ENCODE measurements at regions not wholly inside any gene's neighbourhood (a gene's known extent, or its start where the extent isn't known, plus 50 kb on each side); places are given as distances from the start of the nearest gene placed in this dataset.

GRCh38 chr12:98048326-98048725 is 467.1 kb upstream of the TMPO start:
- H3K27me3 ChIP-seq (ENCODE audit: insufficient read depth, low read length), result no peaks in the 10 kb centered on the region
- no peak overlapping the region for H3K4me3 ChIP-seq (ENCODE audit: low read depth, low read length)
- H3K79me2 ChIP-seq (ENCODE audit: control insufficient read depth, insufficient read depth, low read length, unreplicated experiment), result no peaks in the 10 kb centered on the region
- H3K36me3 ChIP-seq (ENCODE audit: insufficient read depth, low read length), result no peaks in the 10 kb centered on the region
- H3K4me1 ChIP-seq (ENCODE audit: control insufficient read depth, insufficient read depth, low read length, unreplicated experiment), result no peaks in the 10 kb centered on the region
- no peak overlapping the region for H2AFZ ChIP-seq (ENCODE audit: low read length, unreplicated experiment)
- no peak overlapping the region for H3K27ac ChIP-seq (ENCODE audit: low read depth, low read length)

GRCh38 chr12:98053202-98053601 is 462.2 kb upstream of the TMPO start:
- Histone ChIP-seq H3K27ac (ENCODE audit: low read depth, low read length) (no peak overlapping the region), H3K79me2 (ENCODE audit: control insufficient read depth, insufficient read depth, low read length, unreplicated experiment) (no peaks in the 10 kb centered on the region), H3K4me1 (ENCODE audit: control insufficient read depth, insufficient read depth, low read length, unreplicated experiment) (no peaks in the 10 kb centered on the region), H3K4me3 (ENCODE audit: low read depth, low read length) (no peak overlapping the region), H3K27me3 (ENCODE audit: insufficient read depth, low read length) (no peaks in the 10 kb centered on the region), H3K36me3 (ENCODE audit: insufficient read depth, low read length) (no peaks in the 10 kb centered on the region), H2AFZ (ENCODE audit: low read length, unreplicated experiment) (no peak overlapping the region)

DNA sequence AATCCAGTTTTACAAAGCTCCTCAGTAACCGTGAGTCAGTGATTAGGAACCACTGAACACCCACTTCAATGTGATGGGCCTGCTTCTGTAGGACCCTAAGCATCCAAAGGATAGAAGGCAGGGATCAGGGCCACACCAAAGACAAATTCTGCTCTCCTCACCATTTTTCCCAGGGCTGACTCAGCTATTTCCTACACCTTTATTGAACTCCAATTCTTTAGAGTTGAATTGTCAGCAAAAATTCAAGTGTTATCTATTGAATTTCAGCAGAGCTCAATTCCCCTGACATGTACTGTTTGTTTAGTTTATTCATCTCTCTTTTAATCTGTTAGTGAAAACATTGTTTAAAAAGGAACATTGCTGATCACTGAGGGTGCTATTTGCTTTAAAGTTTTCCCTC is 457.7 kb upstream of the TMPO start:
- no peak overlapping the region for H3K4me3 ChIP-seq (ENCODE audit: low read depth, low read length)
- no peak overlapping the region for H2AFZ ChIP-seq (ENCODE audit: low read length, unreplicated experiment)
- no peak overlapping the region for H3K27ac ChIP-seq (ENCODE audit: low read depth, low read length)
- H3K4me1 ChIP-seq (ENCODE audit: control insufficient read depth, insufficient read depth, low read length, unreplicated experiment), result no peaks in the 10 kb centered on the region
- no peaks in the 10 kb centered on the region for H3K36me3 ChIP-seq (ENCODE audit: insufficient read depth, low read length)
- H3K27me3 ChIP-seq (ENCODE audit: insufficient read depth, low read length), result no peaks in the 10 kb centered on the region
- H3K79me2 ChIP-seq (ENCODE audit: control insufficient read depth, insufficient read depth, low read length, unreplicated experiment), result no peaks in the 10 kb centered on the region

DNA sequence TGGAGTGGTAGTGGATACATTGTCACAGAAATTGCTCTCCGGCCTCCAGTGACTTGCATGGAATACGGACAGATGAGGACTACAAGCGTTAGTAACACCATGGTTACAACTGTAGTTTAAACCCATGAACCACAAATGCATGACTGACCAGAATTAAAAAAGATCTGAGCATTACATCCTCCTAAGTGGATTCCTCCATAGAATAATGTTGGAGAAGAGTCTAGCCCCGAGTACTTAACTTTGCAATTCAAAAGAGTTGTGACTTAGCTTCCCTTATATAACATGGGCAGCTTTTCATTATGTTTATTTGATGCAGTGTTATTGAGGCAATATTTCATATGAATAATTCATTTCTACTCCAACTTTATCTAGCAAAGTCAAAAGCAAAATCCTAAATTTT is 457.2 kb upstream of the TMPO start:
- H3K4me1 ChIP-seq (ENCODE audit: control insufficient read depth, insufficient read depth, low read length, unreplicated experiment), result no peaks in the 10 kb centered on the region
- H2AFZ ChIP-seq (ENCODE audit: low read length, unreplicated experiment), result no peak overlapping the region
- no peaks in the 10 kb centered on the region for H3K27me3 ChIP-seq (ENCODE audit: insufficient read depth, low read length)
- no peaks in the 10 kb centered on the region for H3K36me3 ChIP-seq (ENCODE audit: insufficient read depth, low read length)
- H3K27ac ChIP-seq (ENCODE audit: low read depth, low read length), result no peak overlapping the region
- no peaks in the 10 kb centered on the region for H3K79me2 ChIP-seq (ENCODE audit: control insufficient read depth, insufficient read depth, low read length, unreplicated experiment)
- no peak overlapping the region for H3K4me3 ChIP-seq (ENCODE audit: low read depth, low read length)

DNA sequence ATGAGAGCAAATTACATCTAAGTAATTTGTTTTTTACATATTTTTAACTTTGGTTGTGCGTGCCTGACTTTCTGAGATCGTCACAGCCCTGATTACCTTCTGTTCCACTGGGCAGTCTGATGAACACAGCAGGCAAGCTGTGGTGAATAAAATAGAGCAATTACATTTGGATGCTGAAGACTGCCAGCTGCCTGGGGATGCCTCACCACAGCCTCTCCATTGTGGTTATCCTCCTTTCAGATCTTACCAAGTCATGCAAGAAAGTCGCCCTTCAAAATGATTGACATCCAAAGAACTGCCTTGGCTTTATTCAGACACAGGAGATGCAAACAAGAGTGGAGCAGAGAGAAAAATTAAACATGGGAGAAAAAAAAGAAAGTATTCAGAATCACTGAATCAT is 456.6 kb upstream of the TMPO start:
- Histone ChIP-seq H3K36me3 (ENCODE audit: insufficient read depth, low read length) (no peaks in the 10 kb centered on the region), H3K79me2 (ENCODE audit: control insufficient read depth, insufficient read depth, low read length, unreplicated experiment) (no peaks in the 10 kb centered on the region), H3K4me3 (ENCODE audit: low read depth, low read length) (no peak overlapping the region), H3K27me3 (ENCODE audit: insufficient read depth, low read length) (no peaks in the 10 kb centered on the region), H2AFZ (ENCODE audit: low read length, unreplicated experiment) (no peak overlapping the region), H3K4me1 (ENCODE audit: control insufficient read depth, insufficient read depth, low read length, unreplicated experiment) (no peaks in the 10 kb centered on the region), H3K27ac (ENCODE audit: low read depth, low read length) (no peak overlapping the region)

GRCh38 chr12:98059659-98060343 is 455.6 kb upstream of the TMPO start:
- H3K4me1 ChIP-seq (ENCODE audit: control insufficient read depth, insufficient read depth, low read length, unreplicated experiment), result no peaks in the 10 kb centered on the region
- H3K27ac ChIP-seq (ENCODE audit: low read depth, low read length), result no peak overlapping the region
- H3K36me3 ChIP-seq (ENCODE audit: insufficient read depth, low read length), result no peaks in the 10 kb centered on the region
- no peak overlapping the region for H3K4me3 ChIP-seq (ENCODE audit: low read depth, low read length)
- H3K79me2 ChIP-seq (ENCODE audit: control insufficient read depth, insufficient read depth, low read length, unreplicated experiment), result no peaks in the 10 kb centered on the region
- no peaks in the 10 kb centered on the region for H3K27me3 ChIP-seq (ENCODE audit: insufficient read depth, low read length)
- no peak overlapping the region for H2AFZ ChIP-seq (ENCODE audit: low read length, unreplicated experiment)

DNA sequence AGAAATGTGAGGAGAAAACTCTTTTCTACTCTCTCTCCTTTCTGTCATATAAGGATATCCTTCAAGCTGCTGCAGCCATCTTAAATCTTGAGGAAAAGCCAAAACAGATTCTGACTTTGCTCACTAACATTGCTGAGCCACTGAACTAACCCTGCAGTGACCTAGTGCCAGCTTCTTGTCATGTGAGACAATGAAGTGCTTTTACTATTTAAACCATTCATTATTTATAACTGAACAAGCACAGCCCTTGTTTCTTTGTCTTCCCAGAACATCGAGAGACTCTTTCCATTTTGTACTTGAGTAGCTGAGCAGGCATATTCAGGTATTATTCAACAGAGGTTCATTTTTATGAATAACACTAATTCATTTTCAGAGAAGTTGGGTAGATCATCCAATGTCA is 455.0 kb upstream of the TMPO start:
- Histone ChIP-seq H3K27me3 (ENCODE audit: insufficient read depth, low read length) (no peaks in the 10 kb centered on the region), H2AFZ (ENCODE audit: low read length, unreplicated experiment) (no peak overlapping the region), H3K4me3 (ENCODE audit: low read depth, low read length) (no peak overlapping the region), H3K27ac (ENCODE audit: low read depth, low read length) (no peak overlapping the region), H3K4me1 (ENCODE audit: control insufficient read depth, insufficient read depth, low read length, unreplicated experiment) (no peaks in the 10 kb centered on the region), H3K79me2 (ENCODE audit: control insufficient read depth, insufficient read depth, low read length, unreplicated experiment) (no peaks in the 10 kb centered on the region), H3K36me3 (ENCODE audit: insufficient read depth, low read length) (no peaks in the 10 kb centered on the region)

DNA sequence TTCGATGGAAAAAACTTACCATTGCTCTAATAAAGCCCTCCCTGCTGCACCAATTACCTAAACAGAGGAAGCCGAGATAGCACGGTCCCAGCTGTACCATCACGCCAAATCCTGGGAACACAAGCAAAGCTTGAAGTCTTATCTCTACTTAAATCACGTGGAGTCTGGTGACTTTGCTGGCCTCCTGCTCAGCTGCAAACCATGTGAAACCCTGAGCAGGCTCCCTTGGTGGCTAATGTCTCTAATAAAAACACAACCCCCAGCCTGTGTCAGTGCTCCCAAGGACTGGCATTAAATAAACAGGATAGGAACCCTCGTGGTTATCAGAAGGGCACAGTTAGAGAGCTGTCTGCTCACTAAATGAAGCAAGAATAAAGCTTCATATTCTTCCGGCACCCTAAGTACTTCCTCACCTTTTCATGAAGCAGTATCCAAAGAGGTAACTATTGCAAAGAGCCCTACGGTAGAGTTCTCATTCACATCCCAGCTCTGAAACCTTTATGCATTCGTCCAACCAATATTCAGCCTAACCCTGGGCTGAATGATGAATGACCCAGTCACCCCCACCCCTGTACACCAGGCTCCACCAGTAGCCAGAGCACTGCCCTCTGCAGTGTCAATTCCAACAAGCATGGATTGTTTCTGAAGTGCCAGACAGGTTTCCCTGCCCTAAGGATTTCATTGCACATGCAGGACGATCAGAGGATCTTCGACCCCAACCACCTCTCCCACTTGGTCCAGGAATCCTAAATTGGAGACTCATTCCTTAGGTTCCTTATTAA is 452.7 kb upstream of the TMPO start:
- H3K27me3 ChIP-seq (ENCODE audit: insufficient read depth, low read length), result no peaks in the 10 kb centered on the region
- no peaks in the 10 kb centered on the region for H3K36me3 ChIP-seq (ENCODE audit: insufficient read depth, low read length)
- H3K79me2 ChIP-seq (ENCODE audit: control insufficient read depth, insufficient read depth, low read length, unreplicated experiment), result no peaks in the 10 kb centered on the region
- no peak overlapping the region for H3K27ac ChIP-seq (ENCODE audit: low read depth, low read length)
- no peaks in the 10 kb centered on the region for H3K4me1 ChIP-seq (ENCODE audit: control insufficient read depth, insufficient read depth, low read length, unreplicated experiment)
- H2AFZ ChIP-seq (ENCODE audit: low read length, unreplicated experiment), result no peak overlapping the region
- H3K4me3 ChIP-seq (ENCODE audit: low read depth, low read length), result no peak overlapping the region

DNA sequence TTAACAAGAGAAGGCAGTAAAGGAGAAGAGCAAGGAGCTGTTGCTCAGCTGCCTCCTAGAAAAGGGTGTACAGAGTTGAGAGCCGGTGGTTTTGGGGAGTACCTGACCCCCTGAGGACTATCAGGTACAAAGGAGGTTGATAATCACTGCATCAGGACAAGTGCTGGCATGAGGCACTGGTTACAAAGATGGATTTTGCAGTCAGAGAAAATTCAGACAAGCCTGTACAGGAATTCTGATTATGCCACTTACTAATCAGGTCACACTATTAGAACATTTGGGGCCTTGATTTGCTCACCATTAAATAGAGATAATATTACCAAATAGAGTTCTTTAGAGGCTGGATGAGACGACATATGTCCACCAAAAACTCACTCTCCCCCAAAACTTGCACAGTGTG is 450.9 kb upstream of the TMPO start:
- H3K4me3 ChIP-seq (ENCODE audit: low read depth, low read length), result no peak overlapping the region
- H3K4me1 ChIP-seq (ENCODE audit: control insufficient read depth, insufficient read depth, low read length, unreplicated experiment), result no peaks in the 10 kb centered on the region
- no peaks in the 10 kb centered on the region for H3K36me3 ChIP-seq (ENCODE audit: insufficient read depth, low read length)
- H3K79me2 ChIP-seq (ENCODE audit: control insufficient read depth, insufficient read depth, low read length, unreplicated experiment), result no peaks in the 10 kb centered on the region
- H2AFZ ChIP-seq (ENCODE audit: low read length, unreplicated experiment), result no peak overlapping the region
- H3K27me3 ChIP-seq (ENCODE audit: insufficient read depth, low read length), result no peaks in the 10 kb centered on the region
- no peak overlapping the region for H3K27ac ChIP-seq (ENCODE audit: low read depth, low read length)

GRCh38 chr12:98067795-98068194 is 447.6 kb upstream of the TMPO start:
- Histone ChIP-seq H3K4me1 (ENCODE audit: control insufficient read depth, insufficient read depth, low read length, unreplicated experiment) (no peaks in the 10 kb centered on the region), H3K27me3 (ENCODE audit: insufficient read depth, low read length) (no peaks in the 10 kb centered on the region), H3K27ac (ENCODE audit: low read depth, low read length) (no peak overlapping the region), H2AFZ (ENCODE audit: low read length, unreplicated experiment) (no peak overlapping the region), H3K4me3 (ENCODE audit: low read depth, low read length) (no peak overlapping the region), H3K79me2 (ENCODE audit: control insufficient read depth, insufficient read depth, low read length, unreplicated experiment) (no peaks in the 10 kb centered on the region), H3K36me3 (ENCODE audit: insufficient read depth, low read length) (no peaks in the 10 kb centered on the region)

DNA sequence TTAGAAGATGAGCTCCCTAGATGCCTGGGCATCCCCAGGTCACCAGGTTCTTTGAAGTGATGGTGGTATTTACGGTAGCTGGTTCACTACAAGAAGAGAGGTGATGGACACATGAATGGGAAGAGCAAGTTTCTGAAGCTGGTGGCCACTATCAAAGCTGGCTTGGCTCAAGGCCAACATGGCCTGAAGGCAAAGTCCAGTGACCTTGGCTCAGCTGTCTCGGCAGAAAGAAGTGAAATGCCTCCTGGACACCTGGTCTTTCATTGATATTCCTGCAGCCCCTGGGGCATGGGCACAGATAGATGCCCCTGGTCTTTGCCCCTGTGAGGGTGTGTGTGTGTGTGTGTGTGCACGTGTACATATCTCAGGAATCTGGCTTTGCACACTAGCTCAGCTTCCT is 441.8 kb upstream of the TMPO start:
- H3K27ac ChIP-seq (ENCODE audit: low read depth, low read length), result no peak overlapping the region
- H3K79me2 ChIP-seq (ENCODE audit: control insufficient read depth, insufficient read depth, low read length, unreplicated experiment), result no peaks in the 10 kb centered on the region
- H2AFZ ChIP-seq (ENCODE audit: low read length, unreplicated experiment), result no peak overlapping the region
- no peaks in the 10 kb centered on the region for H3K4me1 ChIP-seq (ENCODE audit: control insufficient read depth, insufficient read depth, low read length, unreplicated experiment)
- no peak overlapping the region for H3K4me3 ChIP-seq (ENCODE audit: low read depth, low read length)
- no peaks in the 10 kb centered on the region for H3K36me3 ChIP-seq (ENCODE audit: insufficient read depth, low read length)
- H3K27me3 ChIP-seq (ENCODE audit: insufficient read depth, low read length), result no peaks in the 10 kb centered on the region
